ENCODE measurements at regions not wholly inside any gene's neighbourhood (a gene's known extent, or its start where the extent isn't known, plus 50 kb on each side); places are given as distances from the start of the nearest gene placed in this dataset.

DNA sequence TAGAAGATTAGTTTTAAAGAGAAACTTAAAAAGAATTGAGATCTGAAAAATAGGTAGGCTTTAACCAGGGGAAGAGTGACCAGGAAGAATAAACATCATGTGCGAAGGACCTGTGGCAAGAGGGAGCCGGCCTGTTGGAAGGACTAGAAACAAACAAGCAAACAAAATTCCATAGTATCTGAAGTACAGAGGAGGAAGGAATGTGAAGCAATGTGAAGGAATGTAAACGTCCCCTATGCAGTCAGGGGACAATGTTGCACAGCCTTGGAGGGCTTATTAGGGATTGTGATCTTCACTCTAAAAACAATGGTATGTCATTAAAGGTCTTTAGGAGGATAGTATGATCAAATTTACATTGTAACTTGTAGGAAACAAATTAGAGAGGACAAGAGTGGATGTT lies 84.4 kb upstream of the PLCL2 start:
- TF ChIP-seq, protein P1, sequence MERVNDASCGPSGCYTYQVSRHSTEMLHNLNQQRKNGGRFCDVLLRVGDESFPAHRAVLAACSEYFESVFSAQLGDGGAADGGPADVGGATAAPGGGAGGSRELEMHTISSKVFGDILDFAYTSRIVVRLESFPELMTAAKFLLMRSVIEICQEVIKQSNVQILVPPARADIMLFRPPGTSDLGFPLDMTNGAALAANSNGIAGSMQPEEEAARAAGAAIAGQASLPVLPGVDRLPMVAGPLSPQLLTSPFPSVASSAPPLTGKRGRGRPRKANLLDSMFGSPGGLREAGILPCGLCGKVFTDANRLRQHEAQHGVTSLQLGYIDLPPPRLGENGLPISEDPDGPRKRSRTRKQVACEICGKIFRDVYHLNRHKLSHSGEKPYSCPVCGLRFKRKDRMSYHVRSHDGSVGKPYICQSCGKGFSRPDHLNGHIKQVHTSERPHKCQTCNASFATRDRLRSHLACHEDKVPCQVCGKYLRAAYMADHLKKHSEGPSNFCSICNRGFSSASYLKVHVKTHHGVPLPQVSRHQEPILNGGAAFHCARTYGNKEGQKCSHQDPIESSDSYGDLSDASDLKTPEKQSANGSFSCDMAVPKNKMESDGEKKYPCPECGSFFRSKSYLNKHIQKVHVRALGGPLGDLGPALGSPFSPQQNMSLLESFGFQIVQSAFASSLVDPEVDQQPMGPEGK (CRISPR knock-in tag; IDR thresholded peaks at IDR 0.05; ENCODE audit: borderline replicate concordance), result no peak
- TF ChIP-seq KDM5B (IDR thresholded peaks at IDR 0.05; ENCODE audit: insufficient replicate concordance, low read depth, low read length) (no peak), TCF7 (IDR thresholded peaks at IDR 0.05; ENCODE audit: borderline replicate concordance) (no peak)
- TF ChIP-seq, protein P2, sequence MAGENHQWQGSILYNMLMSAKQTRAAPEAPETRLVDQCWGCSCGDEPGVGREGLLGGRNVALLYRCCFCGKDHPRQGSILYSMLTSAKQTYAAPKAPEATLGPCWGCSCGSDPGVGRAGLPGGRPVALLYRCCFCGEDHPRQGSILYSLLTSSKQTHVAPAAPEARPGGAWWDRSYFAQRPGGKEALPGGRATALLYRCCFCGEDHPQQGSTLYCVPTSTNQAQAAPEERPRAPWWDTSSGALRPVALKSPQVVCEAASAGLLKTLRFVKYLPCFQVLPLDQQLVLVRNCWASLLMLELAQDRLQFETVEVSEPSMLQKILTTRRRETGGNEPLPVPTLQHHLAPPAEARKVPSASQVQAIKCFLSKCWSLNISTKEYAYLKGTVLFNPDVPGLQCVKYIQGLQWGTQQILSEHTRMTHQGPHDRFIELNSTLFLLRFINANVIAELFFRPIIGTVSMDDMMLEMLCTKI (IDR thresholded peaks at IDR 0.05; ENCODE audit: partially characterized antibody), result no peak

All from K562 (cell line).